ENCODE measurements at regions not wholly inside any gene's neighbourhood (a gene's known extent, or its start where the extent isn't known, plus 50 kb on each side); places are given as distances from the start of the nearest gene placed in this dataset.
"Not testable (repeated sequence)": the region's sequence is repeated elsewhere in the genome, so short reads cannot be mapped to it uniquely, and the experiment has no call there.

DNA sequence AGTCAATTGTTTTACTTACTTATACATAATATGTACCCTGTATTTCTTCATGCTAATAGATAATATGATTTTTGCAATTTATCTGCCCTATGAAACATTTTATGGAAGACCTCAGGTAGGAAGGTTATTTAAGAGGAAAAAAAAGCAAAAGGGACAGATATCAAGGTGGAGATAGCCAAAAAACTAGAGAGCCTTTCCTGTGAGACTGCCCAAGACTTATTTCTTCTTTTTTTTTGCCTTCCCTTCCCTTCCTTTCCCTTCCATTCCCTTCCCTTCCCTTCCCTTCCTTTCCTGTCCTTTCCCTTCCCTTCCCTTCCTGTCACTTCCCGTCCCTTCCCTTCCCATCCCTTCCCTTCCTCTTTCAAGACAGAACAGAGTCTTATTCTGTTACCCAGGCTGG, 80.6 kb upstream of the HMCN1 start:
- no peaks in the 10 kb centered on the region for H3K4me1 ChIP-seq (ENCODE audit: control insufficient read depth in 1 of 2, low read depth in 2 of 2)
- H3K4me3 ChIP-seq, result no peak overlapping the region
- no peaks in the 10 kb centered on the region for H3K27me3 ChIP-seq (replicated peaks; ENCODE audit: insufficient read depth)
- H3K36me3 ChIP-seq, result no peaks in the 10 kb centered on the region
- DNase-seq (ENCODE audit: low spot score) (no peak), ATAC-seq (ENCODE audit: insufficient number of reproducible peaks, low FRiP score, low read depth) (no peak)
- H3K9me3 ChIP-seq, result no peaks in the 10 kb centered on the region
- no peak overlapping the region for H3K27ac ChIP-seq
- TF ChIP-seq, protein P1, sequence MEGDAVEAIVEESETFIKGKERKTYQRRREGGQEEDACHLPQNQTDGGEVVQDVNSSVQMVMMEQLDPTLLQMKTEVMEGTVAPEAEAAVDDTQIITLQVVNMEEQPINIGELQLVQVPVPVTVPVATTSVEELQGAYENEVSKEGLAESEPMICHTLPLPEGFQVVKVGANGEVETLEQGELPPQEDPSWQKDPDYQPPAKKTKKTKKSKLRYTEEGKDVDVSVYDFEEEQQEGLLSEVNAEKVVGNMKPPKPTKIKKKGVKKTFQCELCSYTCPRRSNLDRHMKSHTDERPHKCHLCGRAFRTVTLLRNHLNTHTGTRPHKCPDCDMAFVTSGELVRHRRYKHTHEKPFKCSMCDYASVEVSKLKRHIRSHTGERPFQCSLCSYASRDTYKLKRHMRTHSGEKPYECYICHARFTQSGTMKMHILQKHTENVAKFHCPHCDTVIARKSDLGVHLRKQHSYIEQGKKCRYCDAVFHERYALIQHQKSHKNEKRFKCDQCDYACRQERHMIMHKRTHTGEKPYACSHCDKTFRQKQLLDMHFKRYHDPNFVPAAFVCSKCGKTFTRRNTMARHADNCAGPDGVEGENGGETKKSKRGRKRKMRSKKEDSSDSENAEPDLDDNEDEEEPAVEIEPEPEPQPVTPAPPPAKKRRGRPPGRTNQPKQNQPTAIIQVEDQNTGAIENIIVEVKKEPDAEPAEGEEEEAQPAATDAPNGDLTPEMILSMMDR (IDR thresholded peaks at IDR 0.05), result no peak

DNA sequence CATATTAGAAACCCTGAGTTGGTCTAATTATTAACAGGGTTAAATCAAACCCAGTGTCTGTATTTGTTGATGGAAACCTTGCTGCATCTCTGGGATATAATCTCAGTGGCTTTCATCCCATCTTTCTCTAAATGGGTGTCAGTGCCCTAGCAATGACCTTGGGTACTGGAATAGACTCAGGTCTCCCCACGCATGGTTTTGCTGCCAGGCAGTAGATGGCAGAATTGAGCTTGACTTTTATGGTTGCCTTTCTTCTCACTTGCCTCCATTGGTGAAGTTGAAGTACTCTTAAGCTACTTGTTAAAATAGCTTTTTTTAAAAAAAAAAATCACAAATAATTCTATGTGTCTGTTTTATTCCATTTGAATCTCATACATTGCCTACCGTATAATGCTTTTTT, 81.8 kb upstream of the HMCN1 start:
- ATAC-seq (ENCODE audit: insufficient number of reproducible peaks, low FRiP score, low read depth), result no peak
- H3K36me3 ChIP-seq, result no peaks in the 10 kb centered on the region
- H3K27ac ChIP-seq, result no peak overlapping the region
- no peak for DNase-seq (ENCODE audit: low spot score)
- H3K4me1 ChIP-seq (ENCODE audit: control insufficient read depth in 1 of 2, low read depth in 2 of 2), result no peaks in the 10 kb centered on the region
- TF ChIP-seq, protein P1 (IDR thresholded peaks at IDR 0.05), result no peak
- H3K9me3 ChIP-seq, result no peaks in the 10 kb centered on the region
- H3K4me3 ChIP-seq, result no peak overlapping the region
- H3K27me3 ChIP-seq (replicated peaks; ENCODE audit: insufficient read depth), result no peaks in the 10 kb centered on the region

DNA sequence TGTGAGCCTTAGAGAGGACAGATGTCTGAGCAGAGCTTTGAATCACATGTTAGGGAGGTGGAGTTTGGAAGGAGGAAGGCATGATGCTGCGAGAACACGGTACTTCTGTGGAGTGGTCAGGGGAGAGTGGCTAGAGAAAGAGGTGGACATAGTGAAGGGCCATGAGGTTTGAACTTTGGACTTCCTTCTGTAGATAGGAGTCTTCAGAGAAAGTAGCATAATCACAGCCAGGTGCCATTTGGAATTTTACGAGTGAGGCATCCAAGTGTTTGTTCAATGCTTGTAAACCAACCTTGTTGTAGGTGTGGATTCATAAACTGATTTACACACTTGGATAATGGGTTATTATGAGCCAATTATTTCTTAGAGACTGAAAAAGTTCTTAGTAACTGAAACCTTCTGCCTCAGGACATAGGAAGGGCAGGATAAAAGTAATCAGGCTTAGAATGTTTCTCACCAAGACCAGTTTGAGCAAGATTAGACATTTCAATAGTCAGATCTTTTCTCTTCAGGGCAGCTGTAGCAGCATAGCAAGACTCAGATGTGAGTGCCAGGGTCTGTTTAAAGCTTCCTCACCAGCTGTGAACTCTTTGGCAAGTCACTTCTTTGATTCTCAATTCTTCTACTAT, 83.5 kb upstream of the HMCN1 start:
- peaks cover 6 to 15% of the 10 kb centered on the region in 2 donors for H3K4me1 ChIP-seq (ENCODE audit: control insufficient read depth in 1 of 2, low read depth in 2 of 2)
- no peak for ATAC-seq (ENCODE audit: insufficient number of reproducible peaks, low FRiP score, low read depth)
- no peaks in the 10 kb centered on the region for H3K27me3 ChIP-seq (replicated peaks; ENCODE audit: insufficient read depth)
- no peaks in the 10 kb centered on the region for H3K36me3 ChIP-seq
- H3K27ac ChIP-seq, result no peak overlapping the region
- no peak for DNase-seq (ENCODE audit: low spot score)
- TF ChIP-seq, protein P1 (IDR thresholded peaks at IDR 0.05), result no peak
- H3K4me3 ChIP-seq, result no peak overlapping the region
- H3K9me3 ChIP-seq, result no peaks in the 10 kb centered on the region

DNA sequence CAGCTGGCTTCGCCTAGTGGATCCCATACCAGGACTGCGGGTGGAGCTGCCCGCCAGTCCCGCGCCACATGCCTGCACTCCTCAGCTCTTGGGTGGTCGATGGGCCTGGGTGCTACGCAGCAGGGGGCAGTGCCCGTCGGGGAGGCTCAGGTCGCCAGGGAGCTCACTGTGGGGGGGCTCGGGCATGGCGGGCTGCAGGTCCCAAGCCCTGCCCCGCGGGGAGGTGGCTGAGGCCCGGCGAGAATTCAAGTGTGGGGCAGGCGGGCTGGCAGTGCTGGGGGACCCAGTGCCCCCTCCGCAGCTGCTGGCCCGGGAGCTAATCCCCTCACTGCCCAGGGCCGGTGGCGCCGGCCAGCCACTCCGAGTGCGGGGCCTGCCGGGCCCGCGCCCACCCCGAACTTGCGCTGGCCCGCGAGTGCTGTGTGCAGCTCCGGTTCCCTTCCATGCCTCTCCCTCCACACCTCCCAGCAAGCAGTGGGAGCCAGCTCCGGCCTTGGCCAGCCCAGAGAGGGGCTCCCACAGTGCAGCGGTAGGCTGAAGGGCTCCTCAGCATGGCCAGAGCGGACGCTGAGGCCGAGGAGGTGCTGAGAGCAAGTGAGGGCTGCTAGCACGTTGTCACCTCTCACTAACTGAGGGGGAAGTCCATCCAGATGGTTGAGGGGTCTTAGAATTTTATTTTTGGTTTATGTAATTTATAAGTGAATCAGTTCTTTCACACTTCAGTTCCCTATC, 85.2 kb upstream of the HMCN1 start:
- Histone ChIP-seq H3K27ac (no peak overlapping the region), H3K4me1 (ENCODE audit: control insufficient read depth in 1 of 2, low read depth in 2 of 2) (peaks cover 8 to 16% of the 10 kb centered on the region in 2 donors), H3K36me3 (no peaks in the 10 kb centered on the region), H3K27me3 (replicated peaks; ENCODE audit: insufficient read depth) (no peaks in the 10 kb centered on the region), H3K9me3 (no peaks in the 10 kb centered on the region), H3K4me3 (no peak overlapping the region)
- no peak for DNase-seq (ENCODE audit: low spot score)
- TF ChIP-seq, protein P1 (IDR thresholded peaks at IDR 0.05), result no peak
- ATAC-seq (ENCODE audit: insufficient number of reproducible peaks, low FRiP score, low read depth), result no peak

DNA sequence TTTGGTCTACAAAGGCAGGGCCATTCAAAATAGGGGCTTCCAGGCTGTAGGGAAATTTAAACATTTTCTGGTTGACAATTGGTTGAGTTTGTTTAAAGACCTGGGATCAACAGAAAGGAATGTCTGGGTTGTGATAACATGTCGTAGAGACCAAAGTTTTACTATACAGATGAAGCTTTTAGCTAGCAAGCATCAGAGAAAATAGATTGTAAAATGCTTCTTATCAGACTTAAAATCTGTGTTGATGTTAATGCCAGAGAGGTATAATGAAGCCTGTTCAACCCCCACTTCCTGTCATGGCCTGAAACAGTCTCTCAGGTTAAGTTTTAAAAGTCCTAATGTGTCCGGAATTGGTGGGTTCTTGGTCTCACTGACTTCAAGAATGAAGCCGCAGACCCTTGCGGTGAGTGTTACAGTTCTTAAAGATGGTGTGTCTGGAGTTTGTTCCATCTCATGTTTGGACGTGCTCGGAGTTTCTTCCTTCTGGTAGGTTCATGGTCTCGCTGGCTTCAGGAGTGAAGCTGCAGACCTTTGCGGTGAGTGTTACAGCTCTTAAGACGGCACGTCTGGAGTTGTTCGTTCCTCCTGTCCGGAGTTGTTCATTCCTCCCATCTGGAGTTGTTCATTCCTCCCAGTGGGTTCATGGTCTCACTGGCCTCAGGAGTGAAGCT, 86.5 kb upstream of the HMCN1 start:
- not testable (repeated sequence) for ATAC-seq (ENCODE audit: insufficient number of reproducible peaks, low FRiP score, low read depth); DNase-seq (ENCODE audit: low spot score); H3K27ac ChIP-seq; H3K4me3 ChIP-seq; H3K9me3 ChIP-seq; H3K27me3 ChIP-seq (replicated peaks; ENCODE audit: insufficient read depth); H3K36me3 ChIP-seq
- H3K4me1 ChIP-seq (ENCODE audit: control insufficient read depth in 1 of 2, low read depth in 2 of 2), result peaks cover 8 to 16% of the 10 kb centered on the region in 2 donors

All from thoracic aorta (tissue), 2 donors.